Chondrocyte (in vitro differentiated cells): ENCODE measurements at regions not wholly inside any gene's neighbourhood (a gene's known extent, or its start where the extent isn't known, plus 50 kb on each side); places are given as distances from the start of the nearest gene placed in this dataset.

Experiments used
- DNase-seq: peaks from one replicate; pipeline ENCODE4 v3.0.0; 2021; ENCODE audit warnings: mixed read lengths, low spot score
- H3K27ac Mint-ChIP-seq: one replicate; pipeline ENCODE4 v1.8.0; 2021; ENCODE audit warnings: mild to moderate bottlenecking, moderate library complexity, mixed read lengths; ENCODE audit not compliant: unreplicated experiment
- H3K27me3 Mint-ChIP-seq: 2 replicates; pipeline ENCODE4 v1.8.0; 2021; ENCODE audit warnings: low read depth, mixed read lengths
- H3K36me3 Mint-ChIP-seq: 2 replicates; pipeline ENCODE4 v1.8.0; 2021; ENCODE audit warnings: low read depth, mixed read lengths
- H3K4me1 Mint-ChIP-seq: 2 replicates; pipeline ENCODE4 v1.8.0; 2021; ENCODE audit warnings: low read depth, mild to moderate bottlenecking, mixed read lengths
- H3K4me3 Mint-ChIP-seq: one replicate; pipeline ENCODE4 v1.8.0; 2021; ENCODE audit warnings: mild to moderate bottlenecking, moderate library complexity, mixed read lengths; ENCODE audit not compliant: unreplicated experiment
- H3K9me3 Mint-ChIP-seq: 2 replicates; pipeline ENCODE4 v1.8.0; 2021; ENCODE audit warnings: low read depth, mixed read lengths
- TF ChIP-seq, protein P1 (sequence below): fragments of 200-600 bp; sonication (generic); IDR thresholded peaks from 2 replicates; pipeline ENCODE4 v1.5.0; 2021; ENCODE audit warnings: antibody characterized with exemption, mild to moderate bottlenecking, moderate library complexity

DNA sequence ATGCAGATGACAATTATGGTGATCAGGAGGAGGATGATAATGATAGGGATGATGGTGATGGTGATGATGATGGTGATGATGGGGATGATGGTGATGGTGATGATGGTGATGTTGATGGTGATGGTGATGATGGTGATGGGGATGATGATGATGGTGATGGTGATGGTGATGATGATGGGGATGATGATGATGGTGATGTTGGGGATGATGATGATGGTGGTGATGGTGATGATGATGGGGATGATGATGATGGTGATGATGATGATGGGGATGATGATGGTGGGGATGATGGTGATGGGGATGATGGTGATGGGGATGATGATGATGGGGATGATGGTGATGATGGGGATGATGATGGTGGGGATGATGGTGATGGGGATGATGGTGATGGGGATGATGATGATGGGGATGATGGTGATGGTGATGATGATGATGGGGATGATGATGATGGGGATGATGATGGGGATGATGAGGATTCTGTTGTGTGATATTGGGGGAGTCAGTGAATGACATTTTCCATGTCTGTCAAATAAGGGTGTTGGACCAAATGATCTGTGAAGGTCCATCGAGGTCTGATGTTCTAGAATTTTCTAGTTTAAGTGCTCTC lies 65.6 kb upstream of the RPL11 start:
- TF ChIP-seq, protein P1, sequence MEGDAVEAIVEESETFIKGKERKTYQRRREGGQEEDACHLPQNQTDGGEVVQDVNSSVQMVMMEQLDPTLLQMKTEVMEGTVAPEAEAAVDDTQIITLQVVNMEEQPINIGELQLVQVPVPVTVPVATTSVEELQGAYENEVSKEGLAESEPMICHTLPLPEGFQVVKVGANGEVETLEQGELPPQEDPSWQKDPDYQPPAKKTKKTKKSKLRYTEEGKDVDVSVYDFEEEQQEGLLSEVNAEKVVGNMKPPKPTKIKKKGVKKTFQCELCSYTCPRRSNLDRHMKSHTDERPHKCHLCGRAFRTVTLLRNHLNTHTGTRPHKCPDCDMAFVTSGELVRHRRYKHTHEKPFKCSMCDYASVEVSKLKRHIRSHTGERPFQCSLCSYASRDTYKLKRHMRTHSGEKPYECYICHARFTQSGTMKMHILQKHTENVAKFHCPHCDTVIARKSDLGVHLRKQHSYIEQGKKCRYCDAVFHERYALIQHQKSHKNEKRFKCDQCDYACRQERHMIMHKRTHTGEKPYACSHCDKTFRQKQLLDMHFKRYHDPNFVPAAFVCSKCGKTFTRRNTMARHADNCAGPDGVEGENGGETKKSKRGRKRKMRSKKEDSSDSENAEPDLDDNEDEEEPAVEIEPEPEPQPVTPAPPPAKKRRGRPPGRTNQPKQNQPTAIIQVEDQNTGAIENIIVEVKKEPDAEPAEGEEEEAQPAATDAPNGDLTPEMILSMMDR, result no peak
- H3K9me3 Mint-ChIP-seq, result no peaks in the 10 kb centered on the region
- no peak overlapping the region for H3K4me3 Mint-ChIP-seq
- no peaks in the 10 kb centered on the region for H3K36me3 Mint-ChIP-seq
- no peak overlapping the region for H3K27ac Mint-ChIP-seq
- H3K4me1 Mint-ChIP-seq, result no peaks in the 10 kb centered on the region
- DNase-seq, result no peak
- H3K27me3 Mint-ChIP-seq, result peaks cover 2% of the 10 kb centered on the region

DNA sequence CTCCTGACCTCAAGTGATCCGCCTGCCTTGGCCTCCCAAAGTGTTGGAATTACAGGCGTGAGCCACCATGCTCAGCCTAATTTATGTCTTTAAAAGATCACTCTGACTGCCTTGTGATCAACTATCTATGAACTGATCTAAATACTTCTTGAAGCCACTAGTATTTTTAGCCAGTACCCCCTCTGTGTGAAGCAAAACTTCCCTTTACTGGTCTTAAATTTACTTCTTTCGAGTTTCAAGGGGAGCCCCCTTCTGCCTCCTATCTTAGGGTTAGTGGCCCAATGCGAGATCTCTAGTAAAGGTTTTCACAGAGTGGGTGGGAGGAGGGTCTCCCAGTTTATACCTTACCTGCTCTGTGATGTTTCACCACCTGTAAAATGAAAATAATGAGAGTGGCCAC lies 66.1 kb upstream of the RPL11 start:
- Mint-ChIP-seq H3K36me3 (no peaks in the 10 kb centered on the region), H3K27me3 (peaks cover 7% of the 10 kb centered on the region), H3K4me1 (no peaks in the 10 kb centered on the region), H3K27ac (no peak overlapping the region), H3K9me3 (no peaks in the 10 kb centered on the region), H3K4me3 (no peak overlapping the region)
- no peak for DNase-seq
- TF ChIP-seq, protein P1, result no peak

DNA sequence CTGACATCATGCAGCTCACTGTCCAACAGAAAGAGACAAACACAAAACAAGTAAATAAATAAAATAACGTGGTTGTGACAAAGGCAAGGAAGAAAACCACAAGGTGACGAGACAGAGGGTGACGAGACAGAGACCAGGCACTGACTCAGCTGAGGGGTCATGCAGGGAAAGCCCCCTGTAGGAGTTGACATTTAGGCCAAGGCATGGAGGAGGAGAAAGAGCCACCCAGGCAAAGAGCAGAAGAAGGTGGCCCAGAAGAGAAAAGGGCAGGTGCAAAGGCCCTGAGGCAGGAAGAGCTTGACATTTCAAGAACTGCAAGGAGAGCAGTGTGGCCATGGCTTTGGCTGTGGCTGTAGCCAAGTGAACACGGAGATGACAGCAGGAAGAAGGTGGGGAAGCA lies 65.1 kb upstream of the ID3 start:
- Mint-ChIP-seq H3K9me3 (no peaks in the 10 kb centered on the region), H3K4me1 (peaks cover 4% of the 10 kb centered on the region), H3K27ac (no peak overlapping the region), H3K4me3 (no peak overlapping the region), H3K36me3 (no peaks in the 10 kb centered on the region), H3K27me3 (peaks cover 15% of the 10 kb centered on the region)
- TF ChIP-seq, protein P1, result no peak
- DNase-seq, result no peak

DNA sequence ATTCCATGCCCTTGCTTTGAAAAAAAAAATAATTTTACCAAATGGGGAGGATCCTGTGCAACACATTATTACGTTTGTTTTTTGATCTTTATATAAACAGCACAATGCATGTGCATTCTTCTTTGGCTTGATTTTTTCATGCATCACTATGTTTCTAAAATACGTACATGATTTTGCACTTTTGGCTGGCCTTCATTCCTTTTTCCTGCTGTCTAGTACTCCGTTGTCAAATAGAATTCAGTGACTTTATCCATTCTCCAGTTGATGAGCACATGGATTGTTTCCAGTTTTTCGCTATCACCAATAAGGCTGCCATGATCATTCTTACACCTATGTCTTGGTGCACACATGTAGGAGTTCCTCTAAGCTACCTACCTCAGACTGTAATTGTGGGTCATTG lies 63.0 kb upstream of the ID3 start:
- Mint-ChIP-seq H3K36me3 (peaks cover under 1% of the 10 kb centered on the region), H3K4me1 (peaks cover 4% of the 10 kb centered on the region), H3K9me3 (no peaks in the 10 kb centered on the region), H3K4me3 (no peak overlapping the region), H3K27ac (no peak overlapping the region), H3K27me3 (peaks cover 28% of the 10 kb centered on the region)
- TF ChIP-seq, protein P1, result no peak
- DNase-seq, result no peak

DNA sequence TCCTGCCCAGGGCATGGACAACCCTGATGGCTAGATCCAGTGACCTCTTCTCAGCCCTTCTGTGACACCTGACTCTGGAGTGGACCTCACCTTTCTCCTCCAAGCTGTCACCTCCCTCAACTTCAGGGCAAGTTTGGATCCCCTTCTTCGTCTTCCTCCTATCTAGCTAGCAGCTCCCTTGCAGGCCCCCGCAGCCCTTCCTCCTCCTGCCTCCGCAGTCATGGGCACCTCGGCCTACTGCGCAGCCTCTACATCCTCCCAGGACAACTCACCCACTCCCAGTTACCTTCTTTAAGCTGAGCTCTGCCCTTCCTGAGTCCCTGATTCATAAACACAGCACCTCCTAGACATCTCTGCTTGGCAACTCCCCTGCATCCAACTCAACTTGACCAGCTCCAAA lies 61.3 kb upstream of the ID3 start:
- H3K4me1 Mint-ChIP-seq, result peaks cover 4% of the 10 kb centered on the region

More for the DNA sequence above, 61.3 kb upstream of the ID3 start:
- TF ChIP-seq, protein P1, result no peak
- no peak for DNase-seq
- H3K4me3 Mint-ChIP-seq, result no peak overlapping the region
- peaks cover 30% of the 10 kb centered on the region for H3K27me3 Mint-ChIP-seq
- H3K9me3 Mint-ChIP-seq, result no peaks in the 10 kb centered on the region
- H3K27ac Mint-ChIP-seq, result no peak overlapping the region
- H3K36me3 Mint-ChIP-seq, result peaks cover 3% of the 10 kb centered on the region
